ENCODE measurements at regions not wholly inside any gene's neighbourhood (a gene's known extent, or its start where the extent isn't known, plus 50 kb on each side); places are given as distances from the start of the nearest gene placed in this dataset.

- Histone ChIP-seq H3K9me3 (ENCODE audit: control insufficient read depth, insufficient read depth, low read depth, low read length) (no peaks in the 10 kb centered on the region), H3K27me3 (ENCODE audit: control insufficient read depth, insufficient read depth, low read length) (no peaks in the 10 kb centered on the region), H3K9ac (ENCODE audit: insufficient read depth, low read length) (no peak overlapping the region), H3K4me2 (ENCODE audit: extremely low read depth, insufficient read depth, low read length) (no peak overlapping the region), H4K20me1 (ENCODE audit: control insufficient read depth, extremely low read depth, insufficient read depth, low read length) (no peaks in the 10 kb centered on the region), H3K4me3 (replicated peaks in 1 of 4; ENCODE audit: control extremely low read depth in 1 of 4, insufficient read depth in 1 of 4, low read depth in 3 of 4, low read length in 4 of 4) (no peak overlapping the region), H3K79me2 (ENCODE audit: control insufficient read depth, insufficient read depth, low read length) (no peaks in the 10 kb centered on the region), H3K4me1 (ENCODE audit: control insufficient read depth, extremely low read depth, insufficient read depth, low read length) (no peaks in the 10 kb centered on the region), H3K27ac (ENCODE audit: insufficient read depth, low read length) (no peak overlapping the region), H2AFZ (ENCODE audit: low read length) (no peak overlapping the region), H3K36me3 (ENCODE audit: control insufficient read depth, insufficient read depth, low read length) (no peaks in the 10 kb centered on the region)
- no peak for DNase-seq (ENCODE audit: low read depth in 2 of 2)
- no peak for TF ChIP-seq CTCF (conservative IDR thresholded peaks at IDR 0.05 in 1 of 2, IDR thresholded peaks at IDR 0.05 in 1 of 2; ENCODE audit: low read depth in 1 of 2, low read length in 2 of 2)
- TF ChIP-seq EZH2 (IDR thresholded peaks at IDR 0.05; ENCODE audit: low read length, missing control alignments) = no peak
Observed at GRCh38 chrX:11889791-11890190, 131.8 kb downstream of the MSL3 start.

- no peak overlapping the region for H3K9ac ChIP-seq (ENCODE audit: insufficient read depth, low read length)
- no peak overlapping the region for H2AFZ ChIP-seq (ENCODE audit: low read length)
- no peaks in the 10 kb centered on the region for H3K27me3 ChIP-seq (ENCODE audit: control insufficient read depth, insufficient read depth, low read length)
- H3K9me3 ChIP-seq (ENCODE audit: control insufficient read depth, insufficient read depth, low read depth, low read length) = no peaks in the 10 kb centered on the region
- DNase-seq (ENCODE audit: low read depth in 2 of 2) = peak in 1 of 2 donors; percentile 1
- H3K4me2 ChIP-seq (ENCODE audit: extremely low read depth, insufficient read depth, low read length) = no peak overlapping the region
- H3K4me1 ChIP-seq (ENCODE audit: control insufficient read depth, extremely low read depth, insufficient read depth, low read length) = no peaks in the 10 kb centered on the region
- no peaks in the 10 kb centered on the region for H3K36me3 ChIP-seq (ENCODE audit: control insufficient read depth, insufficient read depth, low read length)
- H3K4me3 ChIP-seq (replicated peaks in 1 of 4; ENCODE audit: control extremely low read depth in 1 of 4, insufficient read depth in 1 of 4, low read depth in 3 of 4, low read length in 4 of 4) = no peak overlapping the region
- TF ChIP-seq EZH2 (IDR thresholded peaks at IDR 0.05; ENCODE audit: low read length, missing control alignments) = no peak
- no peak for TF ChIP-seq CTCF (conservative IDR thresholded peaks at IDR 0.05 in 1 of 2, IDR thresholded peaks at IDR 0.05 in 1 of 2; ENCODE audit: low read depth in 1 of 2, low read length in 2 of 2)
- H3K79me2 ChIP-seq (ENCODE audit: control insufficient read depth, insufficient read depth, low read length) = no peaks in the 10 kb centered on the region
- H4K20me1 ChIP-seq (ENCODE audit: control insufficient read depth, extremely low read depth, insufficient read depth, low read length) = no peaks in the 10 kb centered on the region
- H3K27ac ChIP-seq (ENCODE audit: insufficient read depth, low read length) = no peak overlapping the region
Observed at GRCh38 chrX:11890836-11891514, 132.9 kb downstream of the MSL3 start.

GRCh38 chrX:11893933-11894710 is 136.1 kb downstream of the MSL3 start:
- TF ChIP-seq EZH2 (IDR thresholded peaks at IDR 0.05; ENCODE audit: low read length, missing control alignments) (no peak), CTCF (conservative IDR thresholded peaks at IDR 0.05 in 1 of 2, IDR thresholded peaks at IDR 0.05 in 1 of 2; ENCODE audit: low read depth in 1 of 2, low read length in 2 of 2) (no peak)
- H3K27ac ChIP-seq (ENCODE audit: insufficient read depth, low read length) = no peak overlapping the region
- no peak overlapping the region for H3K4me2 ChIP-seq (ENCODE audit: extremely low read depth, insufficient read depth, low read length)
- H3K79me2 ChIP-seq (ENCODE audit: control insufficient read depth, insufficient read depth, low read length) = no peaks in the 10 kb centered on the region
- DNase-seq (ENCODE audit: low read depth in 2 of 2) = peak in 1 of 2 donors; percentile 29
- no peaks in the 10 kb centered on the region for H3K4me1 ChIP-seq (ENCODE audit: control insufficient read depth, extremely low read depth, insufficient read depth, low read length)
- H3K9me3 ChIP-seq (ENCODE audit: control insufficient read depth, insufficient read depth, low read depth, low read length) = no peaks in the 10 kb centered on the region
- no peaks in the 10 kb centered on the region for H4K20me1 ChIP-seq (ENCODE audit: control insufficient read depth, extremely low read depth, insufficient read depth, low read length)
- H3K27me3 ChIP-seq (ENCODE audit: control insufficient read depth, insufficient read depth, low read length) = no peaks in the 10 kb centered on the region
- H2AFZ ChIP-seq (ENCODE audit: low read length) = no peak overlapping the region
- H3K36me3 ChIP-seq (ENCODE audit: control insufficient read depth, insufficient read depth, low read length) = no peaks in the 10 kb centered on the region
- no peak overlapping the region for H3K4me3 ChIP-seq (replicated peaks in 1 of 4; ENCODE audit: control extremely low read depth in 1 of 4, insufficient read depth in 1 of 4, low read depth in 3 of 4, low read length in 4 of 4)
- H3K9ac ChIP-seq (ENCODE audit: insufficient read depth, low read length) = no peak overlapping the region

Measured in fibroblast of lung (primary cell).